ENCODE measurements at regions not wholly inside any gene's neighbourhood (a gene's known extent, or its start where the extent isn't known, plus 50 kb on each side); places are given as distances from the start of the nearest gene placed in this dataset.

DNA sequence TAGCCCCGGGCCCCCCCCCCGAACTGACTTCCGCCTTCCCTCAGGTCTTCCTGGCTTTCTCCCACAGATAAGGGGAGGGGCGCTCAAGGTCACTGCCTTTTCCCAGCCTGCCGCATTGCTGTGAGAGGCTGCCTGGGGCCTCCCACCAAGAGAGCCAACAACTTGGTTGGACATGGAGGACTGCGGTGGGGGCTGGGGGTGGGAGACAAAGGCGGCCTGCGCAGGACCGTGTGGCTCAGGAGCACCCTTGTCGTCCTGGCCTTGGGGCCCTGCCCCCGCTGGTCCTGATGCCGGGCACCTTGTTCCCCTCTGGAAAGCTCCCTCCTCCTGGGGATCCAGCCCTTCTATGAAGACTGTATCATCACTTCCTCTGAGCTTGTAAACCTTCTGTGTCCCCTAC lies 105.6 kb upstream of the FOXF1 start:
- DNase-seq (ENCODE audit: low read depth), result no peak

DNA sequence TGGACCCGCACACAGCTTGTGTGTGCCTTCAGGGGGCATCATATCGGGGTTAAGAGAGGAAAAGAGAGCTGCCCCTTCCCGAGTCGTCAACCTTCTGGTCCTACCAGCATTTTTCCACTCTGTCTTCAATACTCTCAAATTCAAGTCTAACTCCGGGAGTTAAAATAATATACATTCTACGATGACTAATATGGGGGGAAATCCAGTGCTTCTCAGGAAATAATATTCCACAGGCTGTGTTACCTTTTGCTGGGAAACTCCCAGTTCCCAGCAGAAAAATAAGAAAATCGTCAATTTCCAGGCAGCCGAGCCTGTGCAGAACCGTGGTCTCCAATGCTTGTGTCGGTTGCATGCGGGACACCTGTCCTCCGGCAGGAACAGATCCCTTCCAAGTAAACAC lies 105.0 kb upstream of the FOXF1 start:
- no peak for DNase-seq (ENCODE audit: low read depth)

DNA sequence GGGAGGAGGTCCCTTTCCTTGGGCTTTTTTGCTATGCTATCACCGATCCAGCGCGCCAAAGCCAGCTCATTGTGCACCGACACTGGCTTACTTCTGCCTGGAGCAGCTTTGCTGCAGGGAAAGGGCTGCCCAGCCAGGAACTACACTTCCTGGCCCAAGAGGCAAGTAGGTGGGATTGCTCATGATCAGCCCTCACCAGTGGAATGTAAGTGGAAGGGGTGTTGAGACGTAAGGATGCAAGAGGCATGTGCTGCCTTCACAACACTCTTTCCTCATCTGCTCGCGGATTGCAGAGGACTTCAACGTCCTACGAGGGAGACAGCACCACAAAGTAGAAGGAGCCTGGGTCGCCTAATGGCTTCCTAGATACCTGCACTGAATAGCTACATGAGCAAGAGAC lies 104.3 kb upstream of the FOXF1 start:
- DNase-seq (ENCODE audit: low read depth), result no peak

DNA sequence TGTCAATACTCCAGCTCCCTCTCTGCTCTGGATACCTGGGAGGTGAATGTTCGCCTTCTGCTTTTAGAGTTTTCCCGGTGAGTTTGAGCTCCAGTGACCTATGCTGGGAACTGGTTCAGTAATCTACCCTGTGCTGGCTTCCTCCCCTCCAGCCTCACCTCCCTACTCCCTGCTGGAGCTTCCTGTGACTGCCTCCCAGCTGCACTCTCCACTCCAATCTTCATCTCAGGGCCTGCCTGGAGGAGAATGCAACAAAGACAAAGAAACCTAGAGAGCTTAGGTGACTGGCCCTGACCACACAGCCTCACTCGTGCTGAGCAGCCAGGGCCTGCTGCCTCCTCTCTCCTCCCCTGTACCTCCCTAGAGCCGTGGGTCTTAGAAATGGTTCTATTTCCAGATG lies 101.6 kb upstream of the FOXF1 start:
- no peak for DNase-seq (ENCODE audit: low read depth)

DNA sequence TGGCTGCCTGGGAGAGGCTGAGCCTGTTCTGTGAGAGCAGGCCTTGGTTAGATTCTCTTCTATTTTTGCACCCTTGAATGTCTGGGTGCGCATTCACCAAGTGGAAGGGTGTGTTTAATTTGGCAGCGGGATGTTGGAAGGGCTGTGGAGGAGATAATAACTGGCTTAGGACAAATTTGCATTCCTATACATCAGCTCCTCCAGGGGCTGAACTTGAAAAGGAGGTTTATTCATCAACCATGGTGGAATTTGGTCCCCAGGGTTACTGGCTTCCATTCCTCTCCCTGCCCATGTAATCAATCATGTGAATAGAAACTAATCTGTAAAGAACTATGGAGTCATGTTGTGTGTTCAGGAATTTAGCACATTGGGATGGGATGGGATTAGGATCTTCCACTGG lies 100.2 kb upstream of the FOXF1 start:
- DNase-seq (ENCODE audit: low read depth), result no peak

DNA sequence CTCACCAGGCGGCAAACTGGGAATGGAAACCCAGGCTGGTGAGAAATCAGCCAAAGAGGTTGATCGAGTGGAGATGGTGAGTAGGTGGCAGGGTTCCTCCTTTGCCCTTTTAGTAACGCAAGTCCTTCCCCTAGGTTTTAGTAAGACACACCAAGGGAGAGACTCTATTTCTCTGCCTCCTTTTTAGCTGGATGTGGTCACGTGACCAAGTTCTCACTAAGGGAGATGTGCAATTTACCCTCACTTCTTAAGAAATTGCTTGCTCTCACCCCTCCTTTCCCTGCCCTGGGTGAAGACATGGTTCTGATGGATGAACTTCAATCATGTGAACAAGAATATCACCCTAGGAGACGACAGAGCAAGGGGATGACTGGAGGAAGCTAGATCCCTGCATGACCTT lies 99.8 kb upstream of the FOXF1 start:
- DNase-seq (ENCODE audit: low read depth), result no peak

DNA sequence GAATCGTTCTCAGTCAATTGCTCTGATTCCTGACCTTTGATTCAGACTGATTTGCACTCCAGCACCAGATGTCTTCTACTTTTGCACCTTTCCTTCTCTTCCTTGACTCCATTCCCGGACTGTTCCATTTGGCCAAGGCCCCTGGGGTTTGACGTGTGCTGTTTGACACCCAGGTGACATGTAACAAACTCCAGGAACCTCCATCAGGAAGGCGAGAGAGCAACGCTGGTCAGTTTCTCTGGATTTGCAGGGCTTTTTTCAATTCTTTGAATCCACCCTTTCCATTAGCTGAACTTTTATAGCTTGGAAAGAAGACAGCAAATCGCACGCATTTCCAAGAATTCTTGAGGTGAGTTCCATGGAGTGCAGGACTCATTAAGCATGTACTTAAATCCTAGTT lies 98.4 kb upstream of the FOXF1 start:
- DNase-seq (ENCODE audit: low read depth), result no peak

DNA sequence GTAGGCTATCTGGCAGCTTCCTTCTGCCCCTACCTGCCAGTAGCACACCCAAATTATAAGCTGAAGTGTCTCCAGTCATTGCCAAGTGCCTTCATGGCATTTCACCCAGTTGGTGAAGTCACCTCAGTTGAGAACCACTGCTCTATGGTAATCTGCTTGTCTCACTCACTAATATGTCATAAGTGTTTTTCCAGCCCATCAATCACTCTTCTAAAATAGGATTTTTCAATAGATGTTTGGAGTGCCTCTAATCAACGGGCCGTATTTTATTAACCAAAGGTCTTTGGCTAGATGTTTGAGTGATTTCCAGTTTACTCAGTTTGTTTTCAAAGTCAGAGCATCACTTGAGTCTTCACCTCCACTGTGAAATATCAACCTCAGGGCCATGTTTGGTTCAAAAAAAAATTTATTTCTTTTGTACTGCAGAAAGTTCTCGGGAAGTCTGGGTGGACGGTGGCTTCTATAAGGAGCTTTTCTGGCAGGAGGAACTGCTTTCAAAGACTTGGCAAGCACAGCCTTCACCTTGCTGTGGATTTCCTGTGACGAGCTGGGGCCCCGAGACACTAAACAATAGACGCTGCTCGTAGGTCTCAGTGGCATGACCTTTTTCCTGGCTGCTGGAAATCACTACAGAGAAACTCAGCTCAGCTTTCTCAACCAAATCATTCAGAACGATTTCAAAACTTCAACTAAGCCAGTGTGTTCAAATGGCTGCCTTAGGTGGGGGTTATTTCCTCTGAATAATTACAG lies 95.2 kb upstream of the FOXF1 start:
- DNase-seq (ENCODE audit: low read depth), result no peak

DNA sequence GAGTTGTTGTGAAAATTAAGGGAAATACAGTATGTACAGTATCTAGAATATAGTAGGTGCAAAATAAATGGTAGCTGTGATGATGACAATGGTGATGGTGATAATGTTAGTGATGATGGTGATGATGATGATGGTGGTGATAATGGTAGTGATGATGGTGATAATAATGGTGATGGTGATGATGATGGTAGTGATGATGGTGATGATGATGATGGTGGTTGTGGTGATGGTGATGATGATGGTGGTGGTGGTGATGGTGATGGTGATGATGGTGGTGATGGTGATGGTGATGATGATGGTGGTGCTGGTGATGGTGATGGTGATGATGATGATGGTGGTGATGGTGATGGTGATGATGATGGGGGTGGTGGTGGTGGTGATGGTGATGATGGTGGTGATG lies 91.3 kb upstream of the FOXF1 start:
- no peak for DNase-seq (ENCODE audit: low read depth)

DNA sequence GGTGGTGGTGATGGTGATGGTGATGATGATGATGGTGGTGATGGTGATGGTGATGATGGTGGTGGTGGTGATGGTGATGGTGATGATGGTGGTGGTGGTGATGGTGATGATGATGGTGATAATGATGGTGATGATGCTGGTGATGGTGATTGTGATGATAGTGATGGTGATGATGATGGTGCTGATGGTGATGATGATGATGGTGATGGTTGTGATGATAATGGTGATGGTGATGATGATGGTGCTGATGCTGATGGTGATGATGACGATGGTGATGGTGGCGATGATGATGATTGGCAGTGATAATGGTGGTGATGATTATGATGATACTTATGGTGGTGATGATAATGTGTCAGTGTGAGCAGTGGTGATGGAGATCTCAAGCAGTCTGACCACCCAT lies 90.8 kb upstream of the FOXF1 start:
- DNase-seq (ENCODE audit: low read depth), result no peak

DNA sequence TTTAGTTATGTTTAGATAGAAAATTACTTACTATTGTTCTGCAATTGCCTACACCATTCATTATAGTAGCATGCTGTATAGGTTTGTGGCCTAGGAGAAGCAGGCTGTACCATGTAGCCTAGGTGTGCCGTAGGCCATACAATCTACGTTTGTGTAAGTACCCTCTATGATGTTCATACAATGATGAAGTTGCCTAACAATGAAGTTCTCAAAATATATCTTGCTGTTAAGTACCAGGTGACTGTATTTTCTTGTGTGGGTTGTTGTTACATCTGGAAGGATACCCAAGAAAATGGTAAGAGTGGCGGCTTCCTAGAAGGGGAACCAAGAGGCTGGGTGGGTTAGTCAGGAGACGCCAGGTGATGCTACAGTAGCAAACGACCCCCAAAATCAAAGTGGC lies 88.3 kb upstream of the FOXF1 start:
- no peak for DNase-seq (ENCODE audit: low read depth)

DNA sequence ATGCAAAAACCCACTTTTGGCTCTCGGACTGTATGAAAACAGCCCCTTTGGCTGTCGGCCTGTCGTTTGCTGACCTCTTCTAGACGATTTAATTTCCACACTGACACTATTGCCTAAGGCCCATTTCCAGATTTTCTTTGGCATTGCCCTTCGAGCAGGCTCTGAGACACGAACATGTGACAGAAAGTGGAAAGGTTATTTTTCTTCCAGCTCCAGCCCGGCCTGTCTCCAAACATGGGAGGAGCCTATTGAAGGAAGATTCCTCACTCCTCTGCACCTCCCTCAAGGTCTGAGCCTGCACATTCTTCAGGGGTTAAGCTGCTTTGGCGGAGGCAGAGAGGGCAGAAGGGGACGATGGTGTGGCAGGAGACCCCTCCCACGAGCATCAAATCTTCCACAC lies 85.9 kb upstream of the FOXF1 start:
- DNase-seq (ENCODE audit: low read depth), result no peak

DNA sequence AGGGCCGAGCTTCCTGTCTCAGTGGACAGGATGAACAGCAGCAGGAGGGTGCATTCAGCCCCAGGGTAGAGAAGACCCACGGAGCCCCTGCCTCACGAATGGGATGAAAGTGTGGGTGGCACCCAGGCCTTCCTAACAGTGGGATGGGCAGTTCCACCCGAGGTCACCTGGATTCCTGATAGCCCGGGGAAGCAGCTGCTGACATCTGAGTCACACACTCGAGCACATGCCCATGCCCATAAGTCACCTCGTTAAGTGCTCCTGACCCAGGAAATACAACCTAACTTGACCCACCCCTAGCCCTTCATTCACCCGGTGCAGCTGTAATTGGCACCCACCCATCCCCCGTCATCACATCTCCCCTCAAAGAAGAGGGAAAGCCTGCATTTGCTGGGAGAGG lies 85.3 kb upstream of the FOXF1 start:
- no peak for DNase-seq (ENCODE audit: low read depth)

DNA sequence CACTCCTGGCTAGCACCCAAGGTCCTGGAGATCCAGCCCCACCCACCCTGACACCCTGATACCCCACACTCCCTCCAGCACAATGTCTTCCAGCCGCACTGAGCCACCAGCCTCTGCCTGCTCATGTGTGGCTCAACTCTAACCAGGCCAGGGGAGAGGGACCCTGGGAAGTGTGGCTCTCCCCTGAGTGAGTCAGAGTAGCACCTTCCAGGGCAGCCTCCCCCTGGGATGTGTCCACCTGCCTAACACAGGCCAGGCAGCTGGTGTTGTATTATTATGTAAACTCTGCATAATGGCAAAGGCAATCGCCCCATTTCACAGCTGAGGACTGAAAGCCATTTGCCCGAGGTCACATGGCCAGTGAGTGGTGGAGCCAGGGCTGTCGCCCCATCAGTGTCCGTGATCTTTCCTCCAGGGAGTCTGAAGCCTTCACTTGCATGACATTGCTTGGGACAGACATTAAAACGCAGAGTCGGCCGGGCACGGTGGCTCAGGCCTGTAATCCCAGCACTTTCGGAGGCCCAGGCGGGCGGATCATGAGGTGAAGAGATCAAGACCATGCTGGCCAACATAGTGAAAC lies 84.2 kb upstream of the FOXF1 start:
- DNase-seq (ENCODE audit: low read depth), result no peak

DNA sequence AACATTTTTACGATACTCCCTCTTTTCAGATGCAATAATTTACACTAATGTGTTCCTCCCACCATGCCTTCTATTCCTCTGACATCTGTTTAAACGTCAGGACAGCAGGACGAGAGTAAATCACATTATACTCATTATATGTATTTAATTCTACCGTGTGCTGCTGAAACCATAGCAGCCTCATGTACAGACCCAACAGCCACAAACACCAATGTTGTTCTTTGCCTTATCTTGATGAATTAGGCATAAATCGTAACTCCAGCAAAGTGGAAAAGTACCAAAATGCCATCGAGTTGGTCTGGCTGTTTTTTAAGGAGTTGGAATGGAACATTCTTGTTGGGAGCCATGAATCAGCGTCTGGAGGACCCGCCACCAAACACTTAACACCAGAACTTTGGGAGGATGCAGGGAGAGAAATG lies 82.9 kb upstream of the FOXF1 start:
- DNase-seq (ENCODE audit: low read depth), result no peak

DNA sequence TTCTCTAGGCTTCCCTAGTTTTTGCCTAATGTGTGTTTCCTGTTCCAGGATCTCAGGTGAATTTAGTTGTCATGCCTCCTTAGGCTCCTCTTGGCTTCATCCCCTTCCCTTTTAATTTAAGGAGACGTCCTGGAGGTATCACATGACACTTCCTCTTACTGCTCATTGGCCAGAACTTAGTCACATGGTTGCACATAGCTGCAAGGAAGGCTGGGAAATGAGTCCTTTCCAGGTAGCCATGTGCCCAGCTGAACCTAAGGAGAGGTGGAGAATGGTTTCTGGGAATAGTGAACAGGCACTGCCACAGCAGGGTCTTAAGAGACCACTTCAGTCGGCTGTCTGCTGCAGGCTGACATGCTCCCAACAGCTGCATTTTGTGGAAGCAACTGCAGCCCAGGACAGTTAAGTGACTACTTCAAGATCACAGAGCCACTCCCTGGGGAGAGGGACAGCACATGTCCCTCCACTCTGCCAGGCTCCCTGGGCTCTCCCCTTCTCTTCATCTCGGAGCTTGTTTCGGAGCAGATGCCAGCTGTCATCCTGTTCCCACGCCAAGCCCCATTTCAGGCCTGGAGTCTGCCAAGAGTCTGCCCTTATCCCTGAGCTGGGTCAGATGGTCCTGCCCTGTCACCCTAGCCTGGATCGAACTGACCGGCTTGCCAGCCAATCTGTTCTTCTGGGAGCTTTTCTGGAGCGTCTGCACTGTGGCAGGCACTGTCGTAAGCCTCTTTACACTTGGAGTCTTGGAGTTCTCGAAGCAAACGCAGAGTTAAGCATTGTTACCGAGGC lies 81.4 kb upstream of the FOXF1 start:
- DNase-seq (ENCODE audit: low read depth), result no peak

DNA sequence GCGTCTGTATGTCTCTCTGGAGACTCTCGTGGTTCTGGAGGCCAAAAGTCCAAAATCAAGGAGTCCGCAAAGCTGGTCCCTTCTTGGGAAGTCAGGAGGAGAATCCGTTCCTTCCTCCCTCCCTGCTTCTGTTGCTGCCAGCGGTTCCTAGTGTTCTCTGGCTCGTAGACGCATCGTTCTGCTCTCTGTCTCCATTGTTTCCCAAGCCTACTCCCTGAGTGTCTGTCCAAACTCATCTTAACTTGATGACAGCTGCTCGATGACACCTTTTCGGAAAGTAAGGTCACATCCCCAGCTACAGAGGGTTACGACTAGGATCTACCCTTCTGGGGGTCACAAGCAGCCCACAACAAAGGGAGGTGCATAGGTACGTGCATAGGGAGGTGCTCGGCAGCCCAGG lies 80.7 kb upstream of the FOXF1 start:
- no peak for DNase-seq (ENCODE audit: low read depth)

DNA sequence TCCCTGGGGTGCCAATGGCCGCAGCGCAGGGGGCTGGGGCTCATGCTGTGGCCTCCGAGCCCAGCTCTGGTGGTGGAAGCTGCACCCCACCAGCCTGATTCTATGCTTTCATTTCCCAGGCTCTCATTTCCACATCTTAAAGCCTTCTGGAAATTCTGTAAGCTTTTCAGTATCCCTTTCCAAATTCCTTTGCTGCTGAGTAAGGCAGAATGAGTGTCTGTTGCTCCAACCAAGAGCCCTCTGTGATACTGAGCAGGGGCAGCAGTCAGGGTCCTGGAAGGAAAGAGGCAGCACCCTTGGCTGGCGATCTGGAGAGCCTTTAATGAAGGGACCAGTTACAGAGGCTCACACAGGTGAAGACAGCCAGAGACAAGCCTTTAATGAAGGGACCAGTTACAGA lies 79.5 kb upstream of the FOXF1 start:
- DNase-seq (ENCODE audit: low read depth), result no peak

DNA sequence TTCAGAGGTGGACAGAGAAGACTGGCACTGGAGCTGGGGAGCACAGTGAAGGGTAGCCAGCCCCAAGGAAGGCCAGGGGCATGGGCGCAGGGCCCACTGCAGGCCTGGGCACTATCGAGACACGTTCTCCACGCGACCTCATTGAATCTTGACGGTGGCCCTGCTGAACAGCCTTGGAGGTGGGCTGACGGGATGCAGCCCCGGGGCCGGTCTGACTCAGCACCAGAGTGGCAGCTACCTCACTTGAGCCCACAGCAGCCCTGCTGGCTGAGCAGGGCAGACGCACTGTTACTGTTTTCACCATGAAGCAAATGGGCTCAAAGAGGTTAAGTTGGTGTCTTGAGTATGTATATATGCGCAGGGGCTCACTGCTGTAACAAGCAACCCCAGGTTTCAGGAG lies 78.8 kb upstream of the FOXF1 start:
- DNase-seq (ENCODE audit: low read depth), result no peak

DNA sequence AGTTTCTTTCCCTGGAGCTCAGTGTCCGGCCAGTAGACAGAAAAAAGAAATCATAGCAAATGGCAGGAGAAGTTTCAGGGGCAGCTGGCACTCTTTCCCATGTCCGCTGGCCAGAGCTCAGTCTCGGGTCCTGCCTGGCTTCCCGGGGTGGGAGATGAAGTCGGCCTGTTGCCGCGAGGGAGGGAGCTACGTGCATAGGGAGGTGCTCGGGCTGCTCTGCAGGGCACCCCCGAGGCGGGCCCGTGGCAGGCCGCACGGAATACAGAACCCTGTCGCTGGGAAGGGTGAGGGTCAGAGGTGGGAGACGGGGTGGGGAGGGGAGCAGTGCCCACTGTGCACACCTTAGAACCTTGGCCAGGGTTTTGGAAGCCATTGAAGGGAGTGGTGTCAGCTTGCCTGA lies 78.3 kb upstream of the FOXF1 start:
- no peak for DNase-seq (ENCODE audit: low read depth)

DNA sequence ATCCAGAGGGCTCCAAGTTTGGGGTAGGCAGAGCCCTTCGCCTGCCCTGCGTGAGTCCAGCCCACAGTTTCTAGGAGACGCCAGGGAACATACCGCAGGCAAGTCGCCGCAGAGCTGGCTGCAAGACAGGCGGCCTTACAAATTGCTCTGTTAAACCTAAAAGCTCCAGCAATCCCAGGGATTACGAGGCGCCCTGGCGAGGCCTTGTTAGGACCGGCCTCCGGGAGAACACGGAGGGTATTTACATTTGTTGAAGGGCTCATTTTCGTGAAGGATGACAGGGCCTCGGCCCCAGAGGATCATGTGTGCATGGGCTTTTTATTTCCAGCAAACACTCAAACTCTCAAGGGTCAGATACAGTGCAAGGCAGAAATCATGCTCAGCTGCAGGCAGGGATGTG lies 77.6 kb upstream of the FOXF1 start:
- DNase-seq (ENCODE audit: low read depth), result no peak

DNA sequence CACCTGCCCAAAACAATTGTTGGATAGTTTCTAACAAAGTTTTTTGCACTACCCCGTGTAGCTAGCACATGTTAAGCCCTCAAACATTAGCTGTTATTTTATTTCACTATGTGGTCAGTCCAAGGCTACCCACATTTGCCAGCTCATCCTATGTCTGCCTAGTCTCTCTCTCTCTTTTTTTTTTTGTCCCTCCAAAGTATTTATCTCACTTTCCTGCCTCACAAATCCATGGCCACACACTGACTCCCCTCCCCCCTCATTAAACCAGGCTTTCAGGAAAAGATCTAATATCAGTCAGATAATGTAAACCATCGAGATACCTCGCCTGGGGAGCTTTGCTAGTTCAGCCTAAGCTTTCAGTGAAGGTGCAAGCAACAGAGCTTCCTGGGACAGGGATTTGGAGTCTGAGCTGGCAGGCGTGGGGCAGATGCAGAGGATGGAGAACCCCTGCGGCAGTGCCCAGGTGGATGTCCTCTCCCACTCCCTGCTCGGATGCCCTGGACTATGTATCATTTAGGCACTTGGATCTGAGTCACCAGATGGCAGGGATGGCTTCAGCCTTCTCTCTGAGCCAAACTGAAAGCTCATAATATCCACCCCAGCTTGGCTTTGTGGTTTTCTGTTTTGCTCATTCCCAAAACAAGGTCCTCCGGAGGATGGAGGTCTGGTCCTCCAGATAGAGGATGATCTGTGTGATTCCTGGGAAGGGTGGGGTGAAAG lies 73.7 kb upstream of the FOXF1 start:
- no peak for DNase-seq (ENCODE audit: low read depth)

DNA sequence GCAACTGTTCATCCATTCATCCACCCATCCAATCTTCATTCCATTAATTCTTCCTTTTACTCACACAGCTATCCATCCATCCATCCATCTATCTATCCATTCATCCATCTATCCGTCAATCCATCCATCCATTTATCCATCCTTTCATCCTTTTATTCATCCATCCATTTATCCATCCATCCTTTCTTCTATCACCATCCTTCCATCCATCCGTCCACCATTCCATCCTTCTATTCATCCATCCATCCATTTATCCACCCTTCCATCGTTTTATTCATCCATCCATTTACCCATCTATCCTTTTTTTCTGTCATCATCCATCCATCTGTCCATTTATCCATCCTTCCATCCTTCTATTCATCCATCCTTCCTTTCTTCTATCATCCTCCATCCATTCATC lies 73.0 kb upstream of the FOXF1 start:
- no peak for DNase-seq (ENCODE audit: low read depth)

Measured in renal cortical epithelial cell (primary cell).